ENCODE measurements at regions not wholly inside any gene's neighbourhood (a gene's known extent, or its start where the extent isn't known, plus 50 kb on each side); places are given as distances from the start of the nearest gene placed in this dataset.

- TF ChIP-seq CTCF (IDR thresholded peaks at IDR 0.05; ENCODE audit: insufficient read depth, low read depth, low read length) (no peak), EZH2 (IDR thresholded peaks at IDR 0.05; ENCODE audit: insufficient read depth, low read length) (no peak)
These were observed 393.6 kb downstream of the LMO7 start for GRCh38 chr13:76029706-76030105.
